Stimulated activated naive B cell treated with anti-CD40 and anti-IgM and Interleukin-4, amounts not matched to agents 10 μg/mL and 1 μg/mL and 100 μg/mL, for 72 hours (primary cell): ENCODE measurements at regions not wholly inside any gene's neighbourhood (a gene's known extent, or its start where the extent isn't known, plus 50 kb on each side); places are given as distances from the start of the nearest gene placed in this dataset.

Experiments used
- ATAC-seq, 2 donors: fragments of 150-1000 bp; cut with Tn5 transposase; replicated peaks; 2 replicates each; pipeline ENCODE4 v1.10.0; 2021; ENCODE audit warnings: moderate library complexity in 1 of 2
- DNase-seq: peaks from one replicate; pipeline ENCODE4 v3.0.0; 2021
- H3K27ac Mint-ChIP-seq: one replicate; pipeline ENCODE4 v1.8.0; 2022; ENCODE audit warnings: mild to moderate bottlenecking, mixed read lengths
- H3K27me3 Mint-ChIP-seq, 2 donors: one replicate each; pipeline ENCODE4 v1.8.0; 2022; ENCODE audit warnings: mixed read lengths in 2 of 2
- H3K36me3 Mint-ChIP-seq, 2 donors: one replicate each; pipeline ENCODE4 v1.8.0; 2022; ENCODE audit warnings: mixed read lengths in 2 of 2, mild to moderate bottlenecking in 1 of 2
- H3K4me1 Mint-ChIP-seq, 2 donors: one replicate each; pipeline ENCODE4 v1.8.0; 2022; ENCODE audit warnings: mixed read lengths in 2 of 2, mild to moderate bottlenecking in 1 of 2
- H3K4me3 Mint-ChIP-seq, 2 donors: one replicate each; pipeline ENCODE4 v1.8.0; 2022; ENCODE audit warnings: mild to moderate bottlenecking in 2 of 2, mixed read lengths in 2 of 2, moderate library complexity in 1 of 2
- H3K9me3 Mint-ChIP-seq, 2 donors: one replicate each; pipeline ENCODE4 v1.8.0; 2022; ENCODE audit warnings: mixed read lengths in 2 of 2, mild to moderate bottlenecking in 1 of 2

DNA sequence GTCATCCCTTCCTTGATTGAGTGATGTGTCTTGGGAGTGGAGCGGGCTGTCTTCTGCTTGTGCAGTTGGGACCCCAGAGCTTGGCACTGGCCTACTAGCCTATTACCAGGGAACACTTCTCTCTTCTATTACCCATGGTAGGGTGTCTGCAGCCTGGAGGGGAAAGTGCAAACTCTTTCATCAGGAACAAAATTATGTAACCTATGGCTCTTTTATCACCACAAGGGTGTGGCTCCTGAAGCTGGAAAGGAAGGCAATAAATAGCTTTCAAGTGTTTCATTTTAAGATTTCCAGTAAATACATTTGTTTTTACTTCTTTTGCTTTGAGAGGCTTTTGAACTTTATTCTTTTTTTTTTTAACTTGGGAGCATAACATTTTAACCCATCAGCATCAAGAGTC is 349.7 kb upstream of the FAR2 start:
- Mint-ChIP-seq H3K36me3 (no peaks in the 10 kb centered on the region), H3K4me3 (no peak overlapping the region), H3K27me3 (no peaks in the 10 kb centered on the region), H3K27ac (no peak overlapping the region), H3K4me1 (no peaks in the 10 kb centered on the region), H3K9me3 (no peaks in the 10 kb centered on the region)
- ATAC-seq (no peak), DNase-seq (no peak)

DNA sequence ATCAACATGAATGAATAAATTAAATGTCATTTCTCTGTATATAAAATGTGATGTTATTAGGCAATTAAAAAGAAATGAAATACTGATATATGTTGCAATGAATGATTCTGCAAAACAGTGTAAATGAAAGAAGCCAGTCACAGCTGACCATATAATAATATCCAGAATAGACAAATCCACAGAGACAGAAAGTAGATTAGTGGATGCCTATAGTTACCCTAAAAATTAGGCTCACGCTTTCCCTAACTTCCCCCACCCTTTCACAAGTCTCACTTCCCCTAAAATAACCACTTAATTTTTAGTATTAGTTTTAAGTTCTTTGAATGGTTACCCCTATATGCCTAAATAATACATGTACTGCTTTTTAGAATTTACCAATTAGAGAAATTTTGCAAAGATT is 348.9 kb upstream of the FAR2 start:
- Mint-ChIP-seq H3K27ac (no peak overlapping the region), H3K9me3 (no peaks in the 10 kb centered on the region), H3K4me1 (no peaks in the 10 kb centered on the region)

DNA sequence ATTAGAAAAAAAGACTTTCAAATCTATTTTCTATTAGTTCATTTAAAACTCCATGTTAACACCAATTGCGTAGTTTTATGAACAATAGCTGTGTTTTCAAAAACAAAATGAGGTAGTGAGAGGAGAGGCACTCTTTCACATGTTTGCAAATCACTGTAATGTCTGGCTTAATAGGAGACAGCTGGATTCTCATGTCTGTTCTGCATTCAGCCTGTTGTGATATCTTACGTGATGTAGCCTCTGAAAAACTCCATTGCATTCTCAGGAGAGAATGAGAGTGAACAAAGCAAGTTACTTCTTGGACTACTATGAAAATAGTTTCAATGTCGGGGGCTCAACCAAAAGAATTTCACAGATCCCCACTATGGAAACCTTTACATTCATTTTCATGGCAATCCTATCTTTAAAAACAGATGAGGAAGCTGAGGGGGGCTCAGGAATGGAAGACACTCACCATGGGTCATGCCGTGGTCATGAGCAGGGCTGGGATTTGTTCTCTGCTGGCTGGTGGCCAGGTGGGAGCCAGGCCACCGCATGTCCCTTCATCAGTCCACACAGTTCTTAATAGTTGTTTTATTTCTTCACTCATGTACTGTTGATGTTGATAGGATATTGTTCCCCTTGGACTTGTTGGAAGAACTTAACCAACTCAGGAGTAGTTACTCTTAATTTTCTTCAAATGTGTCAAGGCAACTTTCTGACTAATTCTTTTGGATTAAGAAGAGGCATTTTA is 346.2 kb upstream of the FAR2 start:
- no peak for DNase-seq
- Mint-ChIP-seq H3K27me3 (no peaks in the 10 kb centered on the region), H3K4me3 (no peak overlapping the region), H3K27ac (no peak overlapping the region), H3K36me3 (no peaks in the 10 kb centered on the region), H3K4me1 (no peaks in the 10 kb centered on the region), H3K9me3 (no peaks in the 10 kb centered on the region)
- no peak for ATAC-seq

More for the DNA sequence above, 348.9 kb upstream of the FAR2 start:
- H3K4me3 Mint-ChIP-seq: no peak overlapping the region
- no peaks in the 10 kb centered on the region for H3K27me3 Mint-ChIP-seq
- H3K36me3 Mint-ChIP-seq: no peaks in the 10 kb centered on the region
- ATAC-seq: peak; percentile 68 to 71
- no peak for DNase-seq

DNA sequence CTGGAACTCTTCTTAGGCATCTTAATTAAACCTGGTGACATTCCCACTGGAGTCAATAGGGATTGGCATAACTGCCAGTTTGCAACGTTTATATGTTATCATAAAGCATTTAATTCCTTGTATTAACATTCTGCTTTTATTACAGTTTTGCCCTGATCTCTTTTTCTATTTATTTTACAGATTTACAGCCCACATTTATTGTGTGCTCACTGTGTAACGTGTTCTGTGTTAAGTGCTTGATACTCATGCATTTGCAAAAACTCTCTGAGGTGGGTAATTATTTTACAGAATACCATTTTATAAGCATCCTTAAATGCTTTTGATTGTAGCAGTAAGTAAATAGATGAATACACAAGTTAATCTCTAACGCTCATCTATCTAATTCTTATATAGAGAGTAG is 341.5 kb upstream of the FAR2 start:
- no peaks in the 10 kb centered on the region for H3K4me1 Mint-ChIP-seq
- H3K27ac Mint-ChIP-seq: no peak overlapping the region
- H3K9me3 Mint-ChIP-seq: no peaks in the 10 kb centered on the region
- H3K27me3 Mint-ChIP-seq: no peaks in the 10 kb centered on the region
- H3K36me3 Mint-ChIP-seq: no peaks in the 10 kb centered on the region
- ATAC-seq (no peak), DNase-seq (no peak)
- H3K4me3 Mint-ChIP-seq: no peak overlapping the region

DNA sequence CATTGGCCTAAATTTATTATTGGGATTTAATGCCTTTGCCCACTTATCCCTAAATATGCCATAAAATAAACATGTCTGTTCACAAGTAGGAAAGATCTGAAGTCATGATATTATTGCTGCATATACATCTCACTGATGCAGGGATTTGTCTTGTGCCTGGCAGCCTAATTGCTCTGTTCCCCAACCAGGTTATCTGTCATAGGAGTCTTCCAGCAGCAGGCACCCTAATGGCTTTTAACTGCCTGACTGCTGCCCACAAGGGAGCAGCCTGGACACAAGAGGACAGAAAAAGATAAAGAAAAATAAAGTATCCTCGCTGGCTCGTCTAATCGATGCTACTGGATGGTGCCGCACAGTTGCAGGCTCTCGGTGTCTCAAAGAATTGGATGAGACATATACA is 337.6 kb upstream of the FAR2 start:
- ATAC-seq: no peak

DNA sequence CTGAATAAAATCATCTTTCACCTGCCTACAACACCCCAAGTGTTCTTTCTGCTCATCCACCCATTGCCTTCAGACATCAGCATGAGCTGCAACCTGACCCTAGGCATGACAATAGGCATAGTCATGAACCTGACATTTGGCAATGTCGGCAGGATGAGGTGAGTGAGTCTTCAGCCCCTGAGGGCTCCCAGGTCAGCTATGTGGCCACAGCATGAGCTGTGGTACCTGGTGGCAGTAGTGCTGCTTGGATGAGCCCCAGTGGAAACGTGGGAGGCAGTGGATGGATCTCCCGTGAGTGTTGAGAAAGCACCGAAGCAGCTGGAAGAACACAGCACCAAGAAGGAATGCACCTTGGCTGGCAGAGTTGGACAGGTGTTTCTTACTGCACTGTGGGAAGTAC is 334.8 kb upstream of the FAR2 start:
- Mint-ChIP-seq H3K27ac (no peak overlapping the region), H3K27me3 (no peaks in the 10 kb centered on the region), H3K9me3 (no peaks in the 10 kb centered on the region), H3K4me1 (no peaks in the 10 kb centered on the region), H3K36me3 (no peaks in the 10 kb centered on the region), H3K4me3 (no peak overlapping the region)
- ATAC-seq (no peak), DNase-seq (no peak)

More for the DNA sequence above, 337.6 kb upstream of the FAR2 start:
- no peaks in the 10 kb centered on the region for H3K36me3 Mint-ChIP-seq
- H3K27me3 Mint-ChIP-seq: no peaks in the 10 kb centered on the region
- H3K4me1 Mint-ChIP-seq: no peaks in the 10 kb centered on the region
- H3K27ac Mint-ChIP-seq: no peak overlapping the region
- H3K9me3 Mint-ChIP-seq: no peaks in the 10 kb centered on the region
- no peak overlapping the region for H3K4me3 Mint-ChIP-seq
- no peak for DNase-seq

DNA sequence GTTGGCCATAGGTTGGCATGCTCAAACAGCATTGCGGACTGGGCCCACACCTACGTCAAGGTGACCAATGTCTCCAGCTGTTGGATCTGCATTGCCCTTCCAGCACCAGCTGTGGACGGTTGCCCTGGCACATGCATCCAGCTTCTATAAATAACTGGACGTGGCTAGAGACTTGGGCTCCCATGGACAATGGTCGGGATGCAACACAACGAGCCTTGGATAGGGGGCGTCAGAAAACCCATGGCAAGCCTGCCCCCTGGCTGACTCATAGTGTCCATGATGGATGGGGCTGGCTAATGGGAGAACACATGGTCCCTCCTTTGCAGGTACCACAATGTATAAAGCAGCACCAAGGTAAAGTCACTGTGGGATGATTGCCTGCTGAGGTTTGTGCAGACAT is 331.6 kb upstream of the FAR2 start:
- Mint-ChIP-seq H3K36me3 (no peaks in the 10 kb centered on the region), H3K9me3 (no peaks in the 10 kb centered on the region)
- ATAC-seq: no peak

DNA sequence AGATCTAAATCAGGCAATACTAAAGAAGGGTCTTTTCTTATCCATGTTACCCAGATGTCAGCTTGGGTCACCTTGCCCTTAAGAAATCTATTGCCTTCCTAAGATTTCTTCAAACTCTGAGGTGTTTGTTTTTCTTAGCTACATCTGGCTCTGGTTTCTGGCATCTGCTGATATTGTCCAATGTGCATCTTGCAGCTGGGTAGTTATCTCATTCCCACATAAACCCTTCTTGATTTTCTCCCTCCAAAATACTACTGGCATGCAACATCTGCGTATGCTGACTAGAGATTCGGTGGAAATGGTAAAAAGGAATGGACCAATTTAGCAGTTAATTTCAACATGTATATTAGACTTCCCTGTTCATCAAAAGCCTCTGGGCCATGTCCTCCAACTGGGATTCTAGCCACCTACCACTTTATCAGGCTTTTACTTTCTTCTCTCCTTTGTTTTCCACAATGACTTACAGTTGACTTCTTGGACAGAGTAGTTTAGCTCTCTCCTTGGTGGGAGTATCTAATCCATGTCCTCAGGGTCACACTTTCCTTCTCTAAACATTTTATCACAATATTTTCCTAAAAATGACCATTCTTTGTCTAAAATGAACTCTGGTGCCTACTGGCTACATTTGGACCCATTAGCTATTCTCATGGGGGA is 324.8 kb upstream of the FAR2 start:
- Mint-ChIP-seq H3K27me3 (no peaks in the 10 kb centered on the region), H3K36me3 (no peaks in the 10 kb centered on the region), H3K27ac (no peak overlapping the region), H3K9me3 (no peaks in the 10 kb centered on the region), H3K4me3 (no peak overlapping the region), H3K4me1 (no peaks in the 10 kb centered on the region)
- DNase-seq (no peak), ATAC-seq (no peak)

More for the DNA sequence above, 331.6 kb upstream of the FAR2 start:
- H3K27ac Mint-ChIP-seq: no peak overlapping the region
- H3K4me3 Mint-ChIP-seq: no peak overlapping the region
- DNase-seq: no peak
- no peaks in the 10 kb centered on the region for H3K4me1 Mint-ChIP-seq
- no peaks in the 10 kb centered on the region for H3K27me3 Mint-ChIP-seq

DNA sequence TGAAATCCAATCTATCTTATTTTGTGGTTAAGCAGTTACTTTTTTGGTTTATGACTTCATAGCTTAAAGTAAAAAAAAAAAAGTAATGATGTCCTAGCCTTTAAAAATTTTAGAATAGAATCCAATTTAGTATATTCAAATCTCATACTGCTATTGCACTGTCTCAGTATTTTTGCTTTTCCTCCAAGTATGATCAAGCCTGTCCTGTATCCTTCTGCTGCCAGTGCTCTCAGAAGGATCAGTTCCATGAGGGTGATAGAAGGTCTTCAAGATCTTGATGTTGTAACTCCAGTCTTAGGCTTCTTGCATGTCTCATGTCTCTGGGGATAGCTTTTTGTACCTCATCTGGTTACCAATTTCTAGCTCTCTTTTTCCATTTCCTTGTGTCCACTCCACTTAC is 324.2 kb upstream of the FAR2 start:
- DNase-seq: no peak
- Mint-ChIP-seq H3K4me1 (no peaks in the 10 kb centered on the region), H3K36me3 (no peaks in the 10 kb centered on the region), H3K27me3 (no peaks in the 10 kb centered on the region), H3K9me3 (no peaks in the 10 kb centered on the region), H3K27ac (no peak overlapping the region), H3K4me3 (no peak overlapping the region)
- ATAC-seq: no peak

DNA sequence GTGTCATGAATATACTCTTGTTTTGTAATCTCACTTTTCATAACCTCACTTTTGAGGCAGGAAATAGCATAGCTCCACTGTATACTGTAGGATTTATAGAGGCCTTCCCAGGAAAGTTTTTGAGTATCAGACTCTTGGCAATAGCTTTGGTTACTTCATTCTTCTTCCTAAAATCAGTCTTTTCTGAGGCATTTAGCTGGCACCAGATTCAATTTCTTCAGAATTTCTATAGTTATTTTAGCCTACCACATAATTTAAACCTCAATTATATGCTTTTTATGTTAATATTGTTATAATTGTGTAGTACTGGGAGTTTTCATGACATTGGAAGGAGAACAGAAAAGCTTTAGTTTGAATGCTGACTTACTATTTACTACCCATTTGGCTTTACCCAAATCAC is 322.3 kb upstream of the FAR2 start:
- H3K36me3 Mint-ChIP-seq: no peaks in the 10 kb centered on the region
- no peak for DNase-seq
- H3K9me3 Mint-ChIP-seq: peaks cover 0 to 3% of the 10 kb centered on the region in 2 donors

DNA sequence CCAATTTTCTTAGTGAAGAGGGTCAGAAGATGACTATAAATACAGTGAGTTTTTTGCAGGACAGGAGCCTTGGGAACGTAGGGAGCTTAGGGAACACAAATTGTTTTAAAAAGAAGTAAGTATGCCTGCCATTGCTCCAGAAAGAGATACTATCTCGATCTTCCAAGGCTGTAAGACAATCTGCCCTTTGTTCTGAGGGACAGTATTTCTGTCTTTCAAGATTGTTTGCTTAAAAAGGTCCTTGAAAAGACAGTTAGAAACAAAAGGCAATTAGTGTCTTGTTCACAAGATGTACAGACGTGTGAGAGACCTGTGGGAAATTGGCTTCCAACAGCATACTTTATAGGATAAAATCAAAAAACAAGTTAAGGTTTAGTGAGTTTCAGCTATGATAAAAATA is 321.2 kb upstream of the FAR2 start:
- Mint-ChIP-seq H3K4me3 (no peak overlapping the region), H3K36me3 (no peaks in the 10 kb centered on the region), H3K4me1 (no peaks in the 10 kb centered on the region), H3K27me3 (no peaks in the 10 kb centered on the region), H3K27ac (no peak overlapping the region), H3K9me3 (peaks cover 0 to 3% of the 10 kb centered on the region in 2 donors)
- ATAC-seq: no peak
- DNase-seq: no peak

More for the DNA sequence above, 322.3 kb upstream of the FAR2 start:
- no peak overlapping the region for H3K4me3 Mint-ChIP-seq
- no peaks in the 10 kb centered on the region for H3K4me1 Mint-ChIP-seq
- no peak for ATAC-seq
- H3K27me3 Mint-ChIP-seq: no peaks in the 10 kb centered on the region
- H3K27ac Mint-ChIP-seq: no peak overlapping the region

DNA sequence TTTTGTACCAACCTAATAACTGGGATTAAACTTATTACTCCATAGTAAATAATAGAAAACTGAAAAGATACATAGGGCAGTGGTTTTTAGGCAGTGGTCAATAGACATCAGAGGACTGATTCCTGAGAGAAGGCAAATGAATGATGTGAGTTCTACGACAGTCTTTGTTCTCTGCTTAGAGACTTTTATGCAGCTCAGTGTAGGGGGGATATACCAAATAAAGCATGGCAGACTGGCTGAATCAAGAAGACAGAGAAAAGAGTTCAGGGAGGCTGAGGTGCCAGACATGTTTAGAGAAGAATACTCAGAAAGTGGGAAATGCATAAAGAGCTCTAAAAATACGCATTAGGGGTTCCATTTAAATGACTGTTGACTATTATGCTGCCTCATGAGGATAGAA is 320.8 kb upstream of the FAR2 start:
- no peak overlapping the region for H3K4me3 Mint-ChIP-seq
- H3K27me3 Mint-ChIP-seq: no peaks in the 10 kb centered on the region
- H3K27ac Mint-ChIP-seq: no peak overlapping the region
- no peak for DNase-seq
- H3K36me3 Mint-ChIP-seq: no peaks in the 10 kb centered on the region
- H3K9me3 Mint-ChIP-seq: peaks cover 0 to 3% of the 10 kb centered on the region in 2 donors
- ATAC-seq: no peak
- no peaks in the 10 kb centered on the region for H3K4me1 Mint-ChIP-seq

DNA sequence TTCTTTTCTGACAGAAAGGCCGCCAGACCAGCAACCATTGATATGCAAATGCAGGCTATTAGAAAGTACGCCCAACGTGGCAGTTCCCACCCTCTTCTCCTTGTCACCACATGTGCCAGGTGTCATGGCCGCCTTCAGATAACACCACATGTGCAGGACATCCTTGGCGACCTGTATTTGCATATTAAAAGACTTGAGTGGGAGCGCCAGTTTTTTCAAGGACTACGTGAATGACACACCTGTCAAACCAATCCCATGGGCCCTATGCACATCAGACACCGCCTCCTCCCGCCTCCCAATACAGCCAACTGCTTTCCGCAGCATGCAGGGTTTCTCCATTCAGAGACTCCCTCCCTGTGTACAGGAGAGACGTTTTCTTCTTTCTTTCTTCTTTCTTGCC is 318.6 kb upstream of the FAR2 start:
- Mint-ChIP-seq H3K9me3 (peaks cover 8 to 9% of the 10 kb centered on the region in 2 donors), H3K36me3 (no peaks in the 10 kb centered on the region), H3K4me3 (no peak overlapping the region), H3K4me1 (no peaks in the 10 kb centered on the region), H3K27me3 (no peaks in the 10 kb centered on the region), H3K27ac (no peak overlapping the region)
- no peak for ATAC-seq
- no peak for DNase-seq

DNA sequence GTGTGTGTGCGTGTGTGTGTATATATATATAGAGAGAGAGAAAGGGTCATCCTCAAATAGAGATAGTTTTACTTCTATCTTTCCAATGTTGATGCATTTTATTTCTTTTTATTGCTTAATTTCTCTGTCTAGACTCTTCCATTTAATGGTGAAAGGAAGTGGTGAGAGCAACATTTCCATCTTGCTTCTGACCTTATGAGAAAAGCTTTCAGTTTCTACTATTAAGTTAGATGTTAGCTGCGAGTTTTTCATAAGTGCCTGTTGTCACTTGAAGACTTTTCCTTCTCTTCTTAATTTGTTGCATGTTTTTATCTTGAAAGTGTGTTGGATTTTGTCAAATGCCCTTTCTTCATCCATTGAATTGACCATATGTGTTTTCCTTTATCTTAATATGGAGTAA is 304.4 kb upstream of the FAR2 start:
- H3K4me3 Mint-ChIP-seq: no peak overlapping the region
- H3K36me3 Mint-ChIP-seq: no peaks in the 10 kb centered on the region
- ATAC-seq (no peak), DNase-seq (no peak)
- no peaks in the 10 kb centered on the region for H3K4me1 Mint-ChIP-seq
- H3K27me3 Mint-ChIP-seq: no peaks in the 10 kb centered on the region
- H3K27ac Mint-ChIP-seq: no peak overlapping the region
- H3K9me3 Mint-ChIP-seq: peaks cover 0 to 5% of the 10 kb centered on the region in 2 donors

DNA sequence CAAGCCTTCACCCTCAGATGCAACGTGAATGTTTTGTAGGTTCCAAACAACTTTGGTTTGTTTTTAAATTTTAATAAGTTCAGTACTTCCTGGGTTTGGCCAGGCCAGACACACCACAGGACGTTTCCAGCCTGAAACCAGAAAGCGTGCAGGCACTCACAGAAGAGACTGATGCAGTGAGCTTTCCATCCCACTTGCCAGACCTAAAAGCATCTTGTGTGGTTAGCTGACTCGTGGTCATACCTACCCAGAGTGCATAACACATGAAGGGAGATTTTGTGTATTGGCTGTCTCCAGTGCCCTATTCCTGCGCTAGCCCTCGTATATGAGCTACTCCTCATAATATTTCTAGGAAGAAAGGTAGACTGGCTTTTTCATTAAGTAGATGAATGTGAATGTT is 297.3 kb upstream of the FAR2 start:
- Mint-ChIP-seq H3K27me3 (no peaks in the 10 kb centered on the region), H3K4me1 (no peaks in the 10 kb centered on the region), H3K4me3 (no peak overlapping the region), H3K27ac (no peak overlapping the region), H3K9me3 (no peaks in the 10 kb centered on the region), H3K36me3 (no peaks in the 10 kb centered on the region)
- DNase-seq (no peak), ATAC-seq (no peak)
